ENCODE measurements at regions not wholly inside any gene's neighbourhood (a gene's known extent, or its start where the extent isn't known, plus 50 kb on each side); places are given as distances from the start of the nearest gene placed in this dataset.

- peak; percentile 63 for DNase-seq
Measured at GRCh38 chr5:74576941-74577456, 63.5 kb downstream of the ENC1 start.

DNA sequence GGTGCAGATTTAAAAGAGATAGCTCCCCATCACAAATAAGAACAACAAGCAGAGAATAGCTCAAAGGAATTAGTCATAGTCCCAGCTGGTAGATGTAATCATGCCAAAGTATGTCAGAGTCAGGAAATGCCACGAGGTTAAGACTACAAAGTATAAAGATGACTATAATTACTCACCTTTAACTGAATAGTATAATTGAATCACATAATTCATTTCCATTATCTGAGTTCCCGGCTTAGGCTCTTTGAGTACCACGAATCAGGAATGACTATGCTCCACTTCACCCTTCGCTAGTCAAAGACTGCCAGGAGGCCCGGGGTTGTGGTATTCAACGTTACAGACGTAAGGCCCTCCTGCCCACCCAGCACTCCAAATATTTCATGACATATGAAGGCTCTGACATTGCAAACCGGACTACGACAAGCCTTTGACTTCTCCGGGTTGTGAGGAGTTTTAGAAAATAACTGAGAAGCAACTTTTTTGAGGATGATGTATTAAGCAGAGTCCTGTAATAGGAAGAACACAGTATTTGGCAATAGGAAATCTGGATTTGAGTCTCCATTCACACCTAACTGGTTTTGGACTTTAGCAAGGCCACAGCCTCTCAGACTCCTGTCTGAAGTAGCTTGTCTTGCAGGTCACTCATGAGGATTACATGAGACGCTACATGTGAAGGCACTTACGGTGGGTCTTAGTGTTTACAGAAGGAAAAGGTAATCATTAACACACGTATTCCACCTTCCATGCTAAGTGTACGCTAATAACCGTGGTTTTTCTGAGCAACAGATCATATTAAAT lies 64.6 kb downstream of the ENC1 start:
- no peak for DNase-seq

GRCh38 chr5:74570250-74570649 lies 70.3 kb downstream of the ENC1 start:
- DNase-seq, result no peak

DNA sequence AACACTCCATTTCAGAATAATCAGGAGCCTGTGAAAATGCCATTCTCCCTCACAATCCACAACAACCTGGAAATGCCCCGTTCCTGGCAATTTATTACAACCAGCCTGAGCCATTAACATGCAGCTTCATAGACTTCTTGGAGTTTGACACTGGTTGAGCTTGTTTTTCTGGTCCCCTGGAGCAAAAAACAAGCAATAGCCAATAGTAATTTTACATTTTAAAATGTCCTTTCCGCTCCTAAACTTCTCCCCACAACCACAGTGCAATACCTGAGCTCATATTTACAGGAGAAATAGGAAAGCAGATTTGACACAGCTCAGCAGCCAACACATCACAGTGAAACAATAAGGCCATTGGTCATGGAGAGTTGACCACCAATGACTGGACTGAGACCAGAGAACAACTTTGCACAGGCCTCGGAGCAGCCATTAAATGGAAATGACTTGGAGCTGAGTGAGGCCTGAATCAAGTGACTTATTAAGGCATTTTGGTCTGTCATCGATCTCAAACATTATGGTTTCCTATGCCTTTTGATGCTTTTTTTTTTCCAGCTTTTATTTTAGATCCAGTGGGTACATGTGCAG lies 73.0 kb downstream of the ENC1 start:
- no peak for DNase-seq

DNA sequence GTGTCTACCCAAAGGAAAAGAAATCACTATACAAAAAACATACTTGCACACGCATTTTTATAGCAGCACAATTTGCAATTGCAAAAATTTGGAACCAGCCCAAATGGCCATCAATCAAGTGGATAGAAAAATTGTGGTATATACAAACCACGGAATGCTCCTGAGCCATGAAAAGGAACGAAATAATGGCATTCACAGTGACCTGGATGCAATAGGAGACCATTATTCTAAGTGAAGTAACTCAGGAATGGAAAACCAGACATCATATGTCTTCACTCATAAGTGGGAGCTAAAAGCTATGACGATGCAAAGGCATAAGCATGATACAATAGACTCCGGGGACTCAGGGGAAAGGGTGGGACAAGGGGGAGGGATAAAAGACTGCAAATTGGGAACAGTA lies 78.4 kb downstream of the ENC1 start:
- DNase-seq, result no peak

DNA sequence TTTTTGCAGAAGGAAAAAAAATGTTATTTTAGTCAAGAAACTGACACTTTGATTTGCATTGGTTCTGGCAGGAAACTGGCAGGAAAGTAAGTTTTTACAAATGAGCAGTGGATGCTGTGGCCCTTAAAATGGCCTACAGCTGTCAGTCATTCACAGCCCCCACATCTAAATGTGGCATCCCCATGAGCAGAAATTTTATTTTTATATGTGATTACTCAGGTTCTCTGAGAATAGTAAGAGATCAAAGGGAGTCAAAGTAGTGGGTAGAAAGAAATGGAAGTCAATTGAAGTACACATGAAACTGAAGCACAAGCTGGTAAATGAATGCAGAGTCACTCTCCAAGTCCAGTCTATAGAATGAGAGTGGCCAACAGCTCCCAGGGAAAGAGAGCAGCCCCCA lies 80.3 kb downstream of the ENC1 start:
- DNase-seq, result no peak

DNA sequence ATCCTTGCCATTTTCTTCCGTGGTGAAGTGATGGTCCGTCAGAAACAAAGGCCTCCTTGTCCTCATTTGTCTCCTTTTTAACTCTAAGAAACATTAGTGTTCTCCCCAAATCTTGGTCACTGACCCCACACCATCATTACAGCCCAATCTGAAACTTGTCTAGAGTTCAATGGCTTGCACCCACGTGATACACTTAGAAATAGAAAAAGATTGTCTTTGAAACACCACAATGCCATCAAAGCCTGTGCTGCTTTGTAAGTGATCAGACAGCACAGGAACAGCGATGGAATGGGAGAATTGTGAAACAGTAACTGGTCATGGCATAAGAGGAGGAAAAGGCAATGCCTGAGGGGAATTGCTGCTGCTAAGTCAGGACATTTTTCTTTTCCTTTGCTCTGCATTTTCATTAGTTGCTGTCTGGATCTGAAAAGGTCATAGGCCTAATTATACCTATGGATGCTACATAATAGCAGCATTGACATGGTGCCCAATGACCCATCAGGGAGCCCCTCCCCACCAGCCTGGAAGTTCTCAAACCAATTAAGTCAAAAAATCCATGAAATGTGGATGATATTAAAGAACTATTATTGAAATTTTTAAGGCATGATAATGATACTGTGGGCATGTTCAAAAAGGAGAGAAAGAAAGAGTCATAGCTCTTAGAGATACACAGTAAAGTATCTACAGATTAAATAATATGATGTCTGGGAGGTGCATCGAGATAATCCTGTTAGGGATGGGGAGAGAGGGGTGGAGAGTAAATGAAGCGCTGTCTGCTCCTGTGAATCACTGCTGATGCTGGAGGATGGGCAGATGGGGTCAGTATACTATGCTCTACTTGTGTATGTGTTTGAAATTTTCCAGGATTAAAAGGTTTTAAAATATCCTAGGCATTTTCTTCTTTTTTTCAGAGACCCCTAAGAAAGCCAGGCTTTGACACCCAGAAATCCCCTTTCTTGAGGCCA lies 83.6 kb downstream of the ENC1 start:
- no peak for DNase-seq

- DNase-seq, result no peak
Measured at GRCh38 chr5:74556006-74556405, 84.5 kb downstream of the ENC1 start.

- DNase-seq, result no peak
Measured at GRCh38 chr5:74552101-74552500, 88.4 kb downstream of the ENC1 start.

- no peak for DNase-seq
Measured at GRCh38 chr5:74550927-74551326, 89.6 kb downstream of the ENC1 start.

DNA sequence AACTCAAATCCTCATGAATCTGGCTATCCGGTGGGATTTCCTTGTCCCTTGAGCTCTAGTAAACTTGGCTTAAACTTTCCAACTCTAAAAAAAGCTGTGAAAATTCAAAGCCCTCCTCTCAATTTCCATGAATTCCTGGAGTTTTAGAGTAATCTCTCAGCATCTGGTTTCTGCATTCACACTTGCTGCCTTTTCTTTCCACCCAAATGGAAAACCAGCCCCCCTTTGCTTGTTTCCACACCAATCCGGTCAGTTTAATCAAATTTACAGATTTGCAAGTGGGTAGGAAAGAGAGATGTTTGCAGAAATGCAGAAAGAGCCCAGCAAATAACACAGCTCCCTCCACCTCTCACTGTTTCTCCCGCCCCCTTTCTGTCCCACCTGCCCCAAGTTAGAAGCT lies 91.1 kb downstream of the ENC1 start:
- DNase-seq, result peak; percentile 35

- DNase-seq, result no peak
Measured at GRCh38 chr5:74546796-74547195, 93.7 kb downstream of the ENC1 start.

- DNase-seq, result no peak
Measured at GRCh38 chr5:74544811-74545210, 95.7 kb downstream of the ENC1 start.

DNA sequence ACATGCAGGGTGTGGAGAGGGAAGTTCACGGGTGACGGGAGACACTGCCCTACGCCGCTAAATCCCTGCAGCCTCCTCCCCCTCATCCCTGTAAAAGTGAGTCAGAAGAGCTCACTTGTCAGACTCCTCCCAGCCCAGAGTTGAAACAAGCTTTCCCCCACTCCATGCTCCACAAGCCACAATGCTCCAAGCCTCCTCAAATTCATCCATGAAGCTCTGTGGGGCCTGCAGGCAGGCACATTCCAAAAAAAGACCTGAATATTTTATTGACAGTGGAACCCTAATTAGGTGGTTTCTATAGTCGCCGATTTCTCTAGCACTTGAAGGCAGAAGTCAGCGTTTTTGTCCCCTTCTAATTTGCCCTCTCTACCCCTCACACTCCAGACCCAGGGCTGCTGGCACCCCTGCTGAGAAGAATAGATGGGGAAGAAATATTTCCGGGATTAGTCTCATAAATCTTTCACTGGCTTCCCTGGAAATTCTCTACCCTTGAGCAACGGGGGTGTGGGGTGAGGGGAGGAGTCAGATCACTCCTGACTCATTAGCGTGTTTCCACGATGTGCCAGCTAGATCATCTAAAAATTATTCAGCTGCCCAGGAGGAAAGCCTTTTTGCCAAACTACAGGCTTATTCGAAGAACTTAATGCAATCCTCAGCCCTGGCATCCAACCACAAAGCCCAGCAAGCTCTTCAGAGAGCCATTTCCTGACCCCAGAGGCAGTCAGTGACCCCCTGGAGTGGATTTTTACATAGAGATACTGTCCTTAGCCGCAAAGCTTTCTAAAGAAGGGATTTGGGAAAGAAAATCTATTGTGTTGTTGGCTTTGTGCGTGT lies 97.1 kb downstream of the ENC1 start:
- DNase-seq, result no peak

DNA sequence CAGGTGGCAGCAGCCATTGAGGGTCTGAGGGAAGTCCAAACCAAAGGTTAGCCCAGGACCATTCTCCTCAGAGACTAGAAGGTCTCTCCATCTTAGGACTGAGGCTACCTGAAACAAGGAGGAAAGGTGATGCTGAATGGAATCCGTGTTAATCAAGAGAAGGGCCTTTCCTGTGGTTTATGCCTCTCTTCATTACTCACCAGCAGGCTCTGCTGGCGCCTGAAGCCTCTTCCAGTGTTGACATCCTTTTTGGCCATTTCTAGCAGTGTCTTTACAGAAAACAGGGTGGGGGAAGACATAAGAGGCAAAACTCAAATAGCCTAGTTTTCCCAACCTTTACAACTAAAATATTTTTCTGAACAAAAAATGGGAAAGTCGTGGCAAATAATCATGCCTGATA lies 98.0 kb downstream of the ENC1 start:
- DNase-seq, result no peak

- no peak for DNase-seq
Measured at GRCh38 chr5:74541381-74541781, 99.1 kb downstream of the ENC1 start.

- no peak for DNase-seq
Measured at GRCh38 chr5:74540622-74541021, 99.9 kb downstream of the ENC1 start.

GRCh38 chr5:74539986-74540385 lies 100.5 kb downstream of the ENC1 start:
- DNase-seq, result no peak

- peak; percentile 28 for DNase-seq
Measured at GRCh38 chr5:74538206-74538661, 102.3 kb downstream of the ENC1 start.

GRCh38 chr5:74536658-74537057 lies 103.9 kb downstream of the ENC1 start:
- no peak for DNase-seq

DNA sequence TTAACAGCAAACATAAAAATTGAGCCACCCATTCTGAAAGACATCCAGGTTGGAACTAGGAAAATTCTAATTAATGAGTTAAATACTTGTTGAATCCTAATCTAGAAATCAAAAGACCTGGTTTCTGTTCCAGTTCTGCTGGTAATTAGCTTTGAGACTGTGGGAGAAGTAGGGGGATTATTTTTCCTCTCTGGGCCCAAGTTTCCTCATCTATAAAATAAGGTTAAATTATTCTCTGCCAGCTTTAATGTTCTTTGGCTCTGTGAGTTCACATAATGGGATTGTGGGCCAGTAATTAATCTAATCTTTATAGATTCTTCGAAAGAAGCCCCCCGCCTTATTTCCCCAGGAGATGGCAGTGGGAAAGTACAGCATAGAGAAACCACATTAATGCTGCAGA lies 104.6 kb downstream of the ENC1 start:
- DNase-seq, result no peak

Data from muscle of arm (tissue), 1 donor.